KMS-11 (cell line): ENCODE measurements at regions not wholly inside any gene's neighbourhood (a gene's known extent, or its start where the extent isn't known, plus 50 kb on each side); places are given as distances from the start of the nearest gene placed in this dataset.

ENCODE experiments used
- H2AFZ ChIP-seq: fragments of 200-600 bp; sonication (generic); 2 replicates; pipeline ENCODE4 v1.6.1; 2016; ENCODE audit warnings: antibody characterized with exemption, mixed run types, low read depth
- H3K27ac ChIP-seq: fragments of 200-600 bp; sonication (generic); 2 replicates; pipeline ENCODE4 v1.6.1; 2016; ENCODE audit warnings: mild to moderate bottlenecking, mixed run types
- H3K27me3 ChIP-seq: fragments of 200-600 bp; sonication (generic); 2 replicates; pipeline ENCODE4 v1.6.1; 2017; ENCODE audit warnings: mild to moderate bottlenecking, low read depth, mixed run types, moderate library complexity; ENCODE audit not compliant: insufficient read depth
- H3K36me3 ChIP-seq: fragments of 200-600 bp; sonication (generic); 2 replicates; pipeline ENCODE4 v1.6.1; 2017; ENCODE audit warnings: mild to moderate bottlenecking, mixed run types; ENCODE audit not compliant: insufficient read depth
- H3K4me1 ChIP-seq: fragments of 200-600 bp; sonication (generic); 2 replicates; pipeline ENCODE4 v1.6.1; 2016; ENCODE audit warnings: mild to moderate bottlenecking, low read depth, mixed run types; ENCODE audit not compliant: poor library complexity, severe bottlenecking
- H3K4me2 ChIP-seq: fragments of 200-600 bp; sonication (generic); 2 replicates; pipeline ENCODE4 v1.7.0; 2016; ENCODE audit warnings: mild to moderate bottlenecking, mixed run types
- H3K4me3 ChIP-seq: fragments of 200-600 bp; sonication (generic); IDR thresholded peaks from 2 replicates; pipeline ENCODE4 v1.6.1; 2017; ENCODE audit warnings: low read depth, low read length, mixed read lengths; ENCODE audit not compliant: insufficient read depth
- H3K79me2 ChIP-seq: fragments of 200-600 bp; sonication (generic); 2 replicates; pipeline ENCODE4 v1.6.1; 2016; ENCODE audit warnings: low read depth, mixed run types; ENCODE audit not compliant: insufficient read depth
- H3K9ac ChIP-seq: fragments of 200-600 bp; sonication (generic); 2 replicates; pipeline ENCODE4 v1.6.1; 2016; ENCODE audit warnings: mild to moderate bottlenecking, mixed run types
- H4K20me1 ChIP-seq: fragments of 200-600 bp; sonication (generic); 2 replicates; pipeline ENCODE4 v1.6.1; 2016; ENCODE audit warnings: mild to moderate bottlenecking, mixed run types; ENCODE audit not compliant: insufficient read depth
- TF ChIP-seq, protein P1 (sequence below): fragments of 200-600 bp; sonication (generic); conservative IDR thresholded peaks from 2 replicates; pipeline ENCODE4 v1.6.1; 2017; ENCODE audit warnings: low read depth, mild to moderate bottlenecking, antibody characterized with exemption, low read length, moderate library complexity, mixed read lengths

DNA sequence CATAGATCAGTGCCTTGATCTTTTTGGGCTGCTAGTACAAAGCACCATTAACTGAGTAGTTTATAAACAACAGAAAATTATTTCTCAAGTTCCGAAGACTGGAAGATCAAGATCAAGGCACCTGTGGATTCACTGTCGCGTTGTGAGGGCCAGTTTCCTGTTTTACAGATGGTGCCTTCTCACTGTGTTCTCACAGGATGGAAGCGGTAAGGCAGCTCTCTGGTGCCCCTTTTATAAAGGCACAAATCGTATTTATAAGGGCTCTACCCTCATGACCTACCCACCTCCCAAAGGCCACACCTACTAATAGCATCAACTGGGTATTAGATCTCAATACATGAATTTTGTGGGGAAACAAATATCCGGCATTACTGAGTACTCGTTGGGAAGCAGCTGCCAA is 729.5 kb upstream of the SLC39A10 start:
- H3K9ac ChIP-seq, result no peak overlapping the region
- H2AFZ ChIP-seq, result no peak overlapping the region
- H3K4me1 ChIP-seq, result no peaks in the 10 kb centered on the region
- no peaks in the 10 kb centered on the region for H4K20me1 ChIP-seq
- no peak overlapping the region for H3K4me3 ChIP-seq
- H3K36me3 ChIP-seq, result no peaks in the 10 kb centered on the region
- TF ChIP-seq, protein P1, sequence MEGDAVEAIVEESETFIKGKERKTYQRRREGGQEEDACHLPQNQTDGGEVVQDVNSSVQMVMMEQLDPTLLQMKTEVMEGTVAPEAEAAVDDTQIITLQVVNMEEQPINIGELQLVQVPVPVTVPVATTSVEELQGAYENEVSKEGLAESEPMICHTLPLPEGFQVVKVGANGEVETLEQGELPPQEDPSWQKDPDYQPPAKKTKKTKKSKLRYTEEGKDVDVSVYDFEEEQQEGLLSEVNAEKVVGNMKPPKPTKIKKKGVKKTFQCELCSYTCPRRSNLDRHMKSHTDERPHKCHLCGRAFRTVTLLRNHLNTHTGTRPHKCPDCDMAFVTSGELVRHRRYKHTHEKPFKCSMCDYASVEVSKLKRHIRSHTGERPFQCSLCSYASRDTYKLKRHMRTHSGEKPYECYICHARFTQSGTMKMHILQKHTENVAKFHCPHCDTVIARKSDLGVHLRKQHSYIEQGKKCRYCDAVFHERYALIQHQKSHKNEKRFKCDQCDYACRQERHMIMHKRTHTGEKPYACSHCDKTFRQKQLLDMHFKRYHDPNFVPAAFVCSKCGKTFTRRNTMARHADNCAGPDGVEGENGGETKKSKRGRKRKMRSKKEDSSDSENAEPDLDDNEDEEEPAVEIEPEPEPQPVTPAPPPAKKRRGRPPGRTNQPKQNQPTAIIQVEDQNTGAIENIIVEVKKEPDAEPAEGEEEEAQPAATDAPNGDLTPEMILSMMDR, result no peak
- H3K27ac ChIP-seq, result no peak overlapping the region
- no peaks in the 10 kb centered on the region for H3K79me2 ChIP-seq
- no peak overlapping the region for H3K4me2 ChIP-seq
- H3K27me3 ChIP-seq, result no peaks in the 10 kb centered on the region

- no peak overlapping the region for H3K4me2 ChIP-seq
- no peaks in the 10 kb centered on the region for H3K4me1 ChIP-seq
- H3K4me3 ChIP-seq, result no peak overlapping the region
- no peaks in the 10 kb centered on the region for H3K79me2 ChIP-seq
- TF ChIP-seq, protein P1, result no peak
- H3K36me3 ChIP-seq, result no peaks in the 10 kb centered on the region
- H3K27ac ChIP-seq, result no peak overlapping the region
- no peaks in the 10 kb centered on the region for H4K20me1 ChIP-seq
- H2AFZ ChIP-seq, result no peak overlapping the region
- no peaks in the 10 kb centered on the region for H3K27me3 ChIP-seq
- H3K9ac ChIP-seq, result no peak overlapping the region
Observed at GRCh38 chr2:194926873-194927272, 730.2 kb upstream of the SLC39A10 start.

- no peak overlapping the region for H3K4me2 ChIP-seq
- no peaks in the 10 kb centered on the region for H3K36me3 ChIP-seq
- H3K27me3 ChIP-seq, result no peaks in the 10 kb centered on the region
- H2AFZ ChIP-seq, result no peak overlapping the region
- TF ChIP-seq, protein P1, result no peak
- no peak overlapping the region for H3K27ac ChIP-seq
- no peaks in the 10 kb centered on the region for H3K79me2 ChIP-seq
- H3K9ac ChIP-seq, result no peak overlapping the region
- no peak overlapping the region for H3K4me3 ChIP-seq
- H4K20me1 ChIP-seq, result no peaks in the 10 kb centered on the region
- no peaks in the 10 kb centered on the region for H3K4me1 ChIP-seq
Observed at GRCh38 chr2:194925742-194926141, 731.3 kb upstream of the SLC39A10 start.

GRCh38 chr2:194917519-194917918 is 739.5 kb upstream of the SLC39A10 start:
- H3K4me2 ChIP-seq, result no peak overlapping the region
- no peaks in the 10 kb centered on the region for H3K27me3 ChIP-seq
- no peak overlapping the region for H3K4me3 ChIP-seq
- H3K36me3 ChIP-seq, result no peaks in the 10 kb centered on the region
- H3K27ac ChIP-seq, result no peak overlapping the region
- H3K79me2 ChIP-seq, result no peaks in the 10 kb centered on the region
- H2AFZ ChIP-seq, result no peak overlapping the region
- no peak overlapping the region for H3K9ac ChIP-seq
- H3K4me1 ChIP-seq, result no peaks in the 10 kb centered on the region
- H4K20me1 ChIP-seq, result no peaks in the 10 kb centered on the region
- TF ChIP-seq, protein P1, result no peak
